HG02798 (cell line): ENCODE measurements at regions not wholly inside any gene's neighbourhood (a gene's known extent, or its start where the extent isn't known, plus 50 kb on each side); places are given as distances from the start of the nearest gene placed in this dataset.
"Not testable (repeated sequence)": the region's sequence is repeated elsewhere in the genome, so short reads cannot be mapped to it uniquely, and the experiment has no call there.

Experiments used
- ATAC-seq: cut with Tn5 transposase; IDR thresholded peaks from one replicate; pipeline ENCODE4 v1.9.1; 2021; ENCODE audit warnings: mild to moderate bottlenecking; ENCODE audit not compliant: unreplicated experiment, poor library complexity

- no peak for ATAC-seq
Observed at GRCh38 chr3:170814822-170815221, 55.2 kb downstream of the RPL22L1 start.

GRCh38 chr3:170813266-170813665, 56.7 kb downstream of the RPL22L1 start:
- ATAC-seq = no peak

- ATAC-seq = peak; percentile 81
Observed at GRCh38 chr3:170811928-170812591, 57.9 kb downstream of the RPL22L1 start.

- ATAC-seq = no peak
Observed at GRCh38 chr3:170811515-170811914, 58.5 kb downstream of the RPL22L1 start.

- ATAC-seq = no peak
Observed at GRCh38 chr3:170809975-170810357, 60.0 kb downstream of the RPL22L1 start.

- ATAC-seq = no peak
Observed at GRCh38 chr3:170809007-170809974, 60.7 kb downstream of the RPL22L1 start.

- no peak for ATAC-seq
Observed at GRCh38 chr3:170808041-170808440, 62.0 kb downstream of the RPL22L1 start.

GRCh38 chr3:170806676-170807075, 63.3 kb downstream of the RPL22L1 start:
- ATAC-seq = no peak

GRCh38 chr3:170806141-170806540, 63.9 kb downstream of the RPL22L1 start:
- no peak for ATAC-seq

GRCh38 chr3:170805296-170805695, 64.7 kb downstream of the RPL22L1 start:
- not testable (repeated sequence) for ATAC-seq

- ATAC-seq = not testable (repeated sequence)
Observed at GRCh38 chr3:170804634-170805033, 65.4 kb downstream of the RPL22L1 start.

- ATAC-seq = no peak
Observed at GRCh38 chr3:170804078-170804477, 65.9 kb downstream of the RPL22L1 start.

- no peak for ATAC-seq
Observed at GRCh38 chr3:170802164-170803151, 67.5 kb downstream of the RPL22L1 start.

GRCh38 chr3:170801597-170801996, 68.4 kb downstream of the RPL22L1 start:
- ATAC-seq = no peak

- not testable (repeated sequence) for ATAC-seq
Observed at GRCh38 chr3:170800275-170800674, 69.7 kb downstream of the RPL22L1 start.

GRCh38 chr3:170799009-170799408, 71.0 kb downstream of the RPL22L1 start:
- no peak for ATAC-seq

- ATAC-seq = no peak
Observed at GRCh38 chr3:170797685-170798084, 72.3 kb downstream of the RPL22L1 start.

- no peak for ATAC-seq
Observed at GRCh38 chr3:170792471-170792870, 77.5 kb downstream of the RPL22L1 start.

GRCh38 chr3:170790647-170791046, 79.3 kb downstream of the RPL22L1 start:
- ATAC-seq = no peak

- ATAC-seq = no peak
Observed at GRCh38 chr3:170787464-170787863, 82.5 kb downstream of the RPL22L1 start.
